Kidney (tissue), 13 donors: ENCODE measurements at regions not wholly inside any gene's neighbourhood (a gene's known extent, or its start where the extent isn't known, plus 50 kb on each side); places are given as distances from the start of the nearest gene placed in this dataset.

Experiments used
- DNase-seq, 5 donors: peaks; one replicate each; pipeline ENCODE4 v3.0.0-alpha.2; 2013 to 2020
- FAIRE-seq: peaks from 2 replicates; lab custom pipeline; 2012; peaks lifted over from hg19 to GRCh38; lab: Jason Lieb, UNC
- H3K27ac ChIP-seq, 2 donors: one replicate each; pipeline ENCODE4 v1.7.0; 2013; ENCODE audit warnings: low read depth in 2 of 2, low read length in 2 of 2, inconsistent platforms in 1 of 2
- H3K27me3 ChIP-seq: one replicate; pipeline ENCODE4 v1.7.1; 2013; ENCODE audit warnings: low read length, inconsistent platforms; ENCODE audit not compliant: control insufficient read depth, insufficient read depth
- H3K36me3 ChIP-seq, 3 donors: one replicate each; pipeline versions ENCODE4 v1.7.0 to v1.7.1; 2013; ENCODE audit warnings: low read length in 3 of 3, control low read depth in 1 of 3, inconsistent platforms in 1 of 3; ENCODE audit not compliant: insufficient read depth in 3 of 3, control insufficient read depth in 2 of 3
- H3K4me1 ChIP-seq, 3 donors: one replicate each; pipeline versions ENCODE4 v1.7.0 to v1.7.1; 2013; ENCODE audit warnings: low read length in 3 of 3, inconsistent platforms in 1 of 3, low read depth in 1 of 3; ENCODE audit not compliant: control insufficient read depth in 2 of 3, insufficient read depth in 2 of 3
- H3K4me3 ChIP-seq, 3 donors: one replicate each; pipeline versions ENCODE4 v1.7.0 to v1.8.1; 2013; ENCODE audit warnings: low read length in 3 of 3, control low read depth in 1 of 3, inconsistent platforms in 1 of 3
- H3K9ac ChIP-seq, 3 donors: one replicate each; pipeline versions ENCODE4 v1.7.0 to v1.7.1; 2013; ENCODE audit warnings: low read length in 3 of 3, control low read depth in 1 of 3, inconsistent platforms in 1 of 3
- H3K9me3 ChIP-seq, 3 donors: one replicate each; pipeline versions ENCODE4 v1.7.0 to v1.7.1; 2013; ENCODE audit warnings: low read length in 3 of 3, control low read depth in 1 of 3, inconsistent platforms in 1 of 3; ENCODE audit not compliant: control insufficient read depth in 2 of 3, insufficient read depth in 1 of 3
- CTCF ChIP-seq: IDR thresholded peaks from 3 replicates; pipeline ENCODE4 v1.5.1; 2012; ENCODE audit warnings: mild to moderate bottlenecking, moderate library complexity, borderline replicate concordance; ENCODE audit not compliant: insufficient read depth; ENCODE audit errors: extremely low read depth
- intact Hi-C: fragments of 100-400 bp; cut with DNase I; formaldehyde crosslinking; loops from one replicate; pipeline ENCODE4 v1.11.1; 2022
- donor health status: control.
- donor health status: control.
- donor health status: control.
- donor health status: control.
- donor health status: control.
- donor health status: DM: yes; HTN: yes; CAD: no.
- donor health status: Normal renal cell carcinoma (clear cell type).

GRCh38 chr7:54674891-54675290 is 84.1 kb downstream of the SEC61G start:
- no peaks in the 10 kb centered on the region for H3K36me3 ChIP-seq
- no peak for FAIRE-seq
- no peak overlapping the region for H3K4me3 ChIP-seq
- no peaks in the 10 kb centered on the region for H3K9me3 ChIP-seq
- no peak for TF ChIP-seq CTCF
- H3K27me3 ChIP-seq, result no peaks in the 10 kb centered on the region
- no peaks in the 10 kb centered on the region for H3K4me1 ChIP-seq
- intact Hi-C loops, result no loop called here
- DNase-seq, result no peak
- H3K27ac ChIP-seq, result no peak overlapping the region
- H3K9ac ChIP-seq, result no peak overlapping the region

- Histone ChIP-seq H3K27ac (no peak overlapping the region), H3K9me3 (no peaks in the 10 kb centered on the region), H3K4me1 (no peaks in the 10 kb centered on the region), H3K36me3 (no peaks in the 10 kb centered on the region), H3K27me3 (no peaks in the 10 kb centered on the region), H3K9ac (no peak overlapping the region), H3K4me3 (no peak overlapping the region)
- no peak for TF ChIP-seq CTCF
- intact Hi-C loops, result no loop called here
- FAIRE-seq (no peak), DNase-seq (no peak)
Observed at GRCh38 chr7:54672519-54672918, 86.5 kb downstream of the SEC61G start.

- Histone ChIP-seq H3K27ac (no peak overlapping the region), H3K4me3 (peak overlapping the region; percentile 52 to 53 (median 52)), H3K27me3 (no peaks in the 10 kb centered on the region), H3K9ac (no peak overlapping the region), H3K4me1 (peaks cover 0 to 5% (median 0%) of the 10 kb centered on the region in 3 donors), H3K36me3 (no peaks in the 10 kb centered on the region), H3K9me3 (no peaks in the 10 kb centered on the region)
- intact Hi-C loops, result no loop called here
- FAIRE-seq (no peak), DNase-seq (peak; percentile 84 to 88 (median 87))
- peak; percentile 50 for TF ChIP-seq CTCF
Observed at GRCh38 chr7:54664235-54665228, 94.5 kb downstream of the SEC61G start.
